GM12878 (cell line): ENCODE measurements at regions not wholly inside any gene's neighbourhood (a gene's known extent, or its start where the extent isn't known, plus 50 kb on each side); places are given as distances from the start of the nearest gene placed in this dataset.

Experiments used
- BHLHE40 ChIP-seq, 2 experiments: fragments of 450-650 bp in 1 of 2; IDR thresholded peaks; 2 replicates each; pipeline ENCODE4 v1.6.1; 2011 to 2017; ENCODE audit warnings: low read depth in 2 of 2, borderline replicate concordance in 1 of 2, improper control_type of control experiment in 1 of 2, low read length in 1 of 2, mild to moderate bottlenecking in 1 of 2
- GATAD2B ChIP-seq: fragments of 450-650 bp; conservative IDR thresholded peaks from 2 replicates; pipeline ENCODE4 v1.6.1; 2017; ENCODE audit warnings: low read depth, mild to moderate bottlenecking, moderate library complexity
- NFYB ChIP-seq: IDR thresholded peaks from 2 replicates; pipeline ENCODE4 v1.6.1; 2011; ENCODE audit warnings: low read depth, mild to moderate bottlenecking, low read length, improper control_type of control experiment, moderate library complexity; ENCODE audit not compliant: insufficient read depth
- NR2F1 ChIP-seq: fragments of 450-650 bp; conservative IDR thresholded peaks from 2 replicates; pipeline ENCODE4 v1.6.1; 2017; ENCODE audit warnings: mild to moderate bottlenecking
- PML ChIP-seq: IDR thresholded peaks from 2 replicates; pipeline ENCODE4 v1.6.1; 2012; ENCODE audit warnings: low read length, inconsistent platforms
- RUNX3 ChIP-seq: IDR thresholded peaks from 2 replicates; pipeline ENCODE4 v1.6.1; 2012; ENCODE audit warnings: low read length, inconsistent platforms
- SIX5 ChIP-seq: IDR thresholded peaks from 2 replicates; pipeline ENCODE4 v1.6.1; 2011; ENCODE audit warnings: mild to moderate bottlenecking, low read depth, low read length, moderate library complexity; ENCODE audit not compliant: severe bottlenecking
- SMAD1 ChIP-seq: fragments of 450-650 bp; IDR thresholded peaks from 2 replicates; pipeline ENCODE4 v1.6.1; 2018; ENCODE audit warnings: mild to moderate bottlenecking, low read depth; ENCODE audit not compliant: partially characterized antibody
- SUZ12 ChIP-seq: fragments of 200-600 bp; sonication (generic); IDR thresholded peaks from one replicate; pipeline ENCODE4 v1.6.1; 2018; ENCODE audit warnings: antibody characterized with exemption, mild to moderate bottlenecking; ENCODE audit not compliant: unreplicated experiment
- TF ChIP-seq, protein P1 (sequence below): IDR thresholded peaks from 2 replicates; pipeline ENCODE4 v1.6.1; 2012; ENCODE audit warnings: improper control_type of control experiment, low read depth, low read length; ENCODE audit not compliant: insufficient replicate concordance
- TF ChIP-seq, protein P2 (sequence below): fragments of 450-650 bp; formaldehyde crosslinking; IDR thresholded peaks from 2 replicates; pipeline ENCODE4 v1.5.0; 2022; ENCODE audit warnings: mild to moderate bottlenecking, missing genetic modification characterization
- TF ChIP-seq, protein P3 (sequence below): IDR thresholded peaks from 2 replicates; pipeline ENCODE4 v1.6.1; 2011; ENCODE audit warnings: borderline replicate concordance, low read depth, mild to moderate bottlenecking, moderate library complexity, mixed read lengths, low read length; ENCODE audit not compliant: insufficient read depth; ENCODE audit errors: extremely low read length
- TF ChIP-seq, protein P4 (sequence below): fragments of 450-650 bp; IDR thresholded peaks from 2 replicates; pipeline ENCODE4 v1.6.1; 2018; ENCODE audit warnings: mild to moderate bottlenecking, low read depth, moderate library complexity; ENCODE audit not compliant: partially characterized antibody
- TF ChIP-seq, protein P5 (sequence below): IDR thresholded peaks from 2 replicates; pipeline ENCODE4 v1.6.1; 2011; ENCODE audit warnings: low read depth, mild to moderate bottlenecking, low read length, moderate library complexity, borderline replicate concordance; ENCODE audit errors: extremely low read depth

DNA sequence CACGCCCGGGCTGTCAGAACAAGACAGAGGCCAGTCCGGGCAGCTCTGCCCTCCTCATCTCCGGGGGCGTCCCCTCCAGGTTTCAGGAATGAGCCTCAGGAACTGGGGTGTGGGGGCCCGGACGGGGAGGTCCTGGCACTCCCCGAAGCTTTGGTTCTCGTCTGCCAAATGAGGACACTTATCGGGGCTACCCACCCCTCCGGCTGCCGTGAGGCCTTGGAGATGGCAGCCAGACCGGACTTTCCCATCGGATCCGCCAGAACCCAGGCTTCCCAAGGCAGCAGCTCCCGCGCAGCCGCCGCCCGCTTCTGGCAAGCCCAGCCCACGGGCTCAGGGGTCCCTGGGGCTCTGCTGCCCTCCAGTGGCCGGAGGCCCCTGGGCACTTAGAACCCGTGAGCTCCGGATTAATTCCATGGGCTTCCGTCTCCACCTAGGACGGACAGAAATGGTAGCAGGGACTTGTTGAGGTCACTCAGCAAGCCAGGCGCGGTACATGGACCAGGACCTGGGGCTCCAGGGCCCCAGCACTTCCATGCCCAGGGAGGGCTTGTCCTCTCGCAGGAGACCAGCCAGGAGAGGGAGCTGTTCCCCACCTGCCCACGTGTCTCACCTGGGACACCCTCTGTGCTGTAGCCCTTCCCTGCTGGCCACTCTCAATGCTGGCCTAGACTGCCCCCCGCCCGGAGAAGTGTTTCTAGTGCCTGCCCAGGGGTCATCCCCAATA, 89.4 kb downstream of the LINGO1 start (continued):
- TF ChIP-seq, protein P1, sequence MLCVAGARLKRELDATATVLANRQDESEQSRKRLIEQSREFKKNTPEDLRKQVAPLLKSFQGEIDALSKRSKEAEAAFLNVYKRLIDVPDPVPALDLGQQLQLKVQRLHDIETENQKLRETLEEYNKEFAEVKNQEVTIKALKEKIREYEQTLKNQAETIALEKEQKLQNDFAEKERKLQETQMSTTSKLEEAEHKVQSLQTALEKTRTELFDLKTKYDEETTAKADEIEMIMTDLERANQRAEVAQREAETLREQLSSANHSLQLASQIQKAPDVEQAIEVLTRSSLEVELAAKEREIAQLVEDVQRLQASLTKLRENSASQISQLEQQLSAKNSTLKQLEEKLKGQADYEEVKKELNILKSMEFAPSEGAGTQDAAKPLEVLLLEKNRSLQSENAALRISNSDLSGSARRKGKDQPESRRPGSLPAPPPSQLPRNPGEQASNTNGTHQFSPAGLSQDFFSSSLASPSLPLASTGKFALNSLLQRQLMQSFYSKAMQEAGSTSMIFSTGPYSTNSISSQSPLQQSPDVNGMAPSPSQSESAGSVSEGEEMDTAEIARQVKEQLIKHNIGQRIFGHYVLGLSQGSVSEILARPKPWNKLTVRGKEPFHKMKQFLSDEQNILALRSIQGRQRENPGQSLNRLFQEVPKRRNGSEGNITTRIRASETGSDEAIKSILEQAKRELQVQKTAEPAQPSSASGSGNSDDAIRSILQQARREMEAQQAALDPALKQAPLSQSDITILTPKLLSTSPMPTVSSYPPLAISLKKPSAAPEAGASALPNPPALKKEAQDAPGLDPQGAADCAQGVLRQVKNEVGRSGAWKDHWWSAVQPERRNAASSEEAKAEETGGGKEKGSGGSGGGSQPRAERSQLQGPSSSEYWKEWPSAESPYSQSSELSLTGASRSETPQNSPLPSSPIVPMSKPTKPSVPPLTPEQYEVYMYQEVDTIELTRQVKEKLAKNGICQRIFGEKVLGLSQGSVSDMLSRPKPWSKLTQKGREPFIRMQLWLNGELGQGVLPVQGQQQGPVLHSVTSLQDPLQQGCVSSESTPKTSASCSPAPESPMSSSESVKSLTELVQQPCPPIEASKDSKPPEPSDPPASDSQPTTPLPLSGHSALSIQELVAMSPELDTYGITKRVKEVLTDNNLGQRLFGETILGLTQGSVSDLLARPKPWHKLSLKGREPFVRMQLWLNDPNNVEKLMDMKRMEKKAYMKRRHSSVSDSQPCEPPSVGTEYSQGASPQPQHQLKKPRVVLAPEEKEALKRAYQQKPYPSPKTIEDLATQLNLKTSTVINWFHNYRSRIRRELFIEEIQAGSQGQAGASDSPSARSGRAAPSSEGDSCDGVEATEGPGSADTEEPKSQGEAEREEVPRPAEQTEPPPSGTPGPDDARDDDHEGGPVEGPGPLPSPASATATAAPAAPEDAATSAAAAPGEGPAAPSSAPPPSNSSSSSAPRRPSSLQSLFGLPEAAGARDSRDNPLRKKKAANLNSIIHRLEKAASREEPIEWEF: no peak
- TF ChIP-seq SIX5 (no peak), NFYB (no peak), PML (no peak), BHLHE40 (IDR thresholded peaks at IDR 0.05; ENCODE audit: borderline replicate concordance in 1 of 2, low read depth in 2 of 2, low read length in 1 of 2) (peak; percentile 44 to 56; a peak in 3 of 4 replicates), SMAD1 (no peak), SUZ12 (no peak), GATAD2B (peak; percentile 44; the same call in 1 of the 2 replicates), RUNX3 (no peak; the same call in 1 of the 2 replicates), NR2F1 (no peak)
- TF ChIP-seq, protein P2, sequence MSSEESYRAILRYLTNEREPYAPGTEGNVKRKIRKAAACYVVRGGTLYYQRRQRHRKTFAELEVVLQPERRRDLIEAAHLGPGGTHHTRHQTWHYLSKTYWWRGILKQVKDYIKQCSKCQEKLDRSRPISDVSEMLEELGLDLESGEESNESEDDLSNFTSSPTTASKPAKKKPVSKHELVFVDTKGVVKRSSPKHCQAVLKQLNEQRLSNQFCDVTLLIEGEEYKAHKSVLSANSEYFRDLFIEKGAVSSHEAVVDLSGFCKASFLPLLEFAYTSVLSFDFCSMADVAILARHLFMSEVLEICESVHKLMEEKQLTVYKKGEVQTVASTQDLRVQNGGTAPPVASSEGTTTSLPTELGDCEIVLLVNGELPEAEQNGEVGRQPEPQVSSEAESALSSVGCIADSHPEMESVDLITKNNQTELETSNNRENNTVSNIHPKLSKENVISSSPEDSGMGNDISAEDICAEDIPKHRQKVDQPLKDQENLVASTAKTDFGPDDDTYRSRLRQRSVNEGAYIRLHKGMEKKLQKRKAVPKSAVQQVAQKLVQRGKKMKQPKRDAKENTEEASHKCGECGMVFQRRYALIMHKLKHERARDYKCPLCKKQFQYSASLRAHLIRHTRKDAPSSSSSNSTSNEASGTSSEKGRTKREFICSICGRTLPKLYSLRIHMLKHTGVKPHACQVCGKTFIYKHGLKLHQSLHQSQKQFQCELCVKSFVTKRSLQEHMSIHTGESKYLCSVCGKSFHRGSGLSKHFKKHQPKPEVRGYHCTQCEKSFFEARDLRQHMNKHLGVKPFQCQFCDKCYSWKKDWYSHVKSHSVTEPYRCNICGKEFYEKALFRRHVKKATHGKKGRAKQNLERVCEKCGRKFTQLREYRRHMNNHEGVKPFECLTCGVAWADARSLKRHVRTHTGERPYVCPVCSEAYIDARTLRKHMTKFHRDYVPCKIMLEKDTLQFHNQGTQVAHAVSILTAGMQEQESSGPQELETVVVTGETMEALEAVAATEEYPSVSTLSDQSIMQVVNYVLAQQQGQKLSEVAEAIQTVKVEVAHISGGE (CRISPR knock-in tag): no peak
- TF ChIP-seq, protein P3, sequence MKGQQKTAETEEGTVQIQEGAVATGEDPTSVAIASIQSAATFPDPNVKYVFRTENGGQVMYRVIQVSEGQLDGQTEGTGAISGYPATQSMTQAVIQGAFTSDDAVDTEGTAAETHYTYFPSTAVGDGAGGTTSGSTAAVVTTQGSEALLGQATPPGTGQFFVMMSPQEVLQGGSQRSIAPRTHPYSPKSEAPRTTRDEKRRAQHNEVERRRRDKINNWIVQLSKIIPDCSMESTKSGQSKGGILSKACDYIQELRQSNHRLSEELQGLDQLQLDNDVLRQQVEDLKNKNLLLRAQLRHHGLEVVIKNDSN: peak; percentile 81
- TF ChIP-seq, protein P4, sequence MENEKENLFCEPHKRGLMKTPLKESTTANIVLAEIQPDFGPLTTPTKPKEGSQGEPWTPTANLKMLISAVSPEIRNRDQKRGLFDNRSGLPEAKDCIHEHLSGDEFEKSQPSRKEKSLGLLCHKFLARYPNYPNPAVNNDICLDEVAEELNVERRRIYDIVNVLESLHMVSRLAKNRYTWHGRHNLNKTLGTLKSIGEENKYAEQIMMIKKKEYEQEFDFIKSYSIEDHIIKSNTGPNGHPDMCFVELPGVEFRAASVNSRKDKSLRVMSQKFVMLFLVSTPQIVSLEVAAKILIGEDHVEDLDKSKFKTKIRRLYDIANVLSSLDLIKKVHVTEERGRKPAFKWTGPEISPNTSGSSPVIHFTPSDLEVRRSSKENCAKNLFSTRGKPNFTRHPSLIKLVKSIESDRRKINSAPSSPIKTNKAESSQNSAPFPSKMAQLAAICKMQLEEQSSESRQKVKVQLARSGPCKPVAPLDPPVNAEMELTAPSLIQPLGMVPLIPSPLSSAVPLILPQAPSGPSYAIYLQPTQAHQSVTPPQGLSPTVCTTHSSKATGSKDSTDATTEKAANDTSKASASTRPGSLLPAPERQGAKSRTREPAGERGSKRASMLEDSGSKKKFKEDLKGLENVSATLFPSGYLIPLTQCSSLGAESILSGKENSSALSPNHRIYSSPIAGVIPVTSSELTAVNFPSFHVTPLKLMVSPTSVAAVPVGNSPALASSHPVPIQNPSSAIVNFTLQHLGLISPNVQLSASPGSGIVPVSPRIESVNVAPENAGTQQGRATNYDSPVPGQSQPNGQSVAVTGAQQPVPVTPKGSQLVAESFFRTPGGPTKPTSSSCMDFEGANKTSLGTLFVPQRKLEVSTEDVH: no peak
- TF ChIP-seq, protein P5, sequence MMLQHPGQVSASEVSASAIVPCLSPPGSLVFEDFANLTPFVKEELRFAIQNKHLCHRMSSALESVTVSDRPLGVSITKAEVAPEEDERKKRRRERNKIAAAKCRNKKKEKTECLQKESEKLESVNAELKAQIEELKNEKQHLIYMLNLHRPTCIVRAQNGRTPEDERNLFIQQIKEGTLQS: no peak
